HG03575 (cell line): ENCODE measurements at regions not wholly inside any gene's neighbourhood (a gene's known extent, or its start where the extent isn't known, plus 50 kb on each side); places are given as distances from the start of the nearest gene placed in this dataset.
"Not testable (repeated sequence)": the region's sequence is repeated elsewhere in the genome, so short reads cannot be mapped to it uniquely, and the experiment has no call there.

ENCODE experiments used
- ATAC-seq: cut with Tn5 transposase; IDR thresholded peaks from one replicate; pipeline ENCODE4 v1.9.1; 2021; ENCODE audit not compliant: unreplicated experiment, insufficient number of reproducible peaks, low FRiP score; ENCODE audit errors: extremely low read depth

DNA sequence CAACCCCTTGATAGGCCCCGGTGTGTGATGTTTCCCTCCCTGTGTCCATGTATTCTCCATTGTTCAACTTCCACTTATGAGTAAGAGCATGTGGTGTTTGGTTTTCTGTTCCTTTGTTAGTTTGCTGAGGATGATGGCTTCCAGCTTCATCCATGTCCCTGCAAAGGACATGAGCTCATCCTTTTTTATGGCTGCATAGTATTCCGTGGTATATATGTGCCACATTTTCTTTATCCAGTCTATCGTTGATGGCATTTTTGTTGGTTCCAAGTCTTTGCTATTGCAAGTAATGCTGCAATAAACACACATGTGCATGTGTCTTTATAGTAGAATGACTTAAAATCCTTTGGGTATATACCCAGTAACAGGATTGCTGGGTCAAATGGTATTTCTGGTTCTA is 132.3 kb downstream of the CXCL12 start:
- ATAC-seq = not testable (repeated sequence)

DNA sequence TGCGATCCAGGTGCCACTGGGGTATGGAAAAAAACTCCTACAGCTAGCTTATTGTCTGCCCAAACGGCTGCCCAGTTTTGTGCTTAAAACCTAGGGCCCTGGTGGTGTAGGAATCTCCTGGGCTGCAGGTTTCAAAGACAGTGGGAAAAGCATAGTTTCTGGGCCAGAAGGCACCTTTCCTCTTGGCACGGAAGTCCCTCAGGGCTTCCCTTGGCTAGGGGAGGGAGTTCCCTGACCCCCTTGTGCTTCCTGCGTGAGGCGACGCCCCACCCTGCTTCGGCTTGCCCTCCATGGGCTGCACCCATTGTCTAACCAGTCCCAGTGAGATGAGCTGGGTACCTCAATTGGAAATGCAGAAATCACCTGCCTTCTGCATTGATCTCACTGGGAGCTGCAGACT is 135.0 kb downstream of the CXCL12 start:
- not testable (repeated sequence) for ATAC-seq

DNA sequence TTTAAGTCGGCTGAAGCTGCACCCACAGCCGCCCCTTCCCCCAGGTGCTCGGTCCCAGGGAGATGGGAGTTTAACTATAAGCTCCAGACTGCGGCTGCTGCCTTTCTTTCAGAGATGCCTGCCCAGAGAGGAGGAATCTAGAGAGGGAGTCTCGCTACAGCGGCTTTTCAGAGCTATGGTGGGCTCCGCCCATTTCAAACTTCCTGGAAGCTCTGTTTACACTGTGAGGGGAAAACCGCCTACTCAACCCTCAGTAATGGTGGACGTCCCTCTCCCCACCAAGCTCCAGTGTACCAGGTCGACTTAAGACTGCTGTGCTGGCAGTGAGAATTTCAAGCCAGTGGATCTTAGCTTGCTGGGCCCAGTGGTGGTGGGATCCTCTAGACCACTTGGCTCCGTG is 135.4 kb downstream of the CXCL12 start:
- ATAC-seq = no peak

DNA sequence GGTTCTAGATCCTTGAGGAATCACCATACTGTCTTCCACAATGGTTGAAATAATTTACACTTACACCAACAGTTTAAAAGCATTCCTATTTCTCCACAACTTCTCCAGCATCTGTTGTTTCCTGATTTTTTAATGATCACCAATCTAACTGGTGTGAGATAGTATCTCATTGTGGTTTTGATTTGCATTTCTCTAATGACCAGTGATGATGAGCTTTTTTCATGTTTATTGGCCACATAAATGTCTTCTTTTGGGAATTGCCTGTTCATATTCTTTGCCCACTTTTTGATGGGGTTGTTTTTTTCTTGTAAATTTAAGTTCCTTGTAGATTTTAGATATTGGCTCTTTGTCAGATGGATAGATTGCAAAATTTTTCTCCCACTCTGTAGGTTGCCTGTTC is 138.2 kb downstream of the CXCL12 start:
- ATAC-seq = not testable (repeated sequence)

DNA sequence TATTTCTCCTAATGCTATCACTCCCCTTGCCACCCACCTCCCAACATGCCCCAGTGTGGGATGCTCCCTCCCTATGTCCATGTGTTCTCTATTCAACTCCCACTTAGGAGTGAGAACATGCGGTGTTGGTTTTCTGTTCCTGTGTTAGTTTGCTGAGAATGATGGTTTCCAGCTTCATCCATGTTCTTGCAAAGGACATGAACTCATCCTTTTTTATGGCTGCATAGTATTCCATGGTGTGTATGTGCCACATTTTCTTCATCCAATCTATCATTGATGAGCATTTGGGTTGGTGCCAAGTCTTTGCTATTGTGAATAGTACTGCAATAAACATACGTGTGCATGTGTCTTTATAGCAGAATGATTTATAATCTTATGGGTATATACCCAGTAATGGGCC is 138.6 kb downstream of the CXCL12 start:
- not testable (repeated sequence) for ATAC-seq

DNA sequence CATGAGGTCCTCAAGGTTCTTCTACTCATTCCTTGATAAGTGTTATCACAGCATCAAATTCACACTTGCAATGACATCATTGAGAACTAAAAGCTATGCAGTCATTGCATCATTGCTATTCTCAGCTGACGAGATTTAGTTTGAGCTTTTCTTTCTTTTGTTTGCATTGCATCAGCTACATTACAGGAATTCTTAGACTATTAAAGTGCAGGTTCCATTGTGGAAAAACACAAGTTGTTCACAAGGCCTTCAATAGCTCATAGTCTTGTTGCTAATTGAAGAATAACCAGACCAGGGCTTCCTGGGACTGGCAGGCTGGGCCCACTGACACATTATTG is 139.3 kb downstream of the CXCL12 start:
- ATAC-seq = no peak

DNA sequence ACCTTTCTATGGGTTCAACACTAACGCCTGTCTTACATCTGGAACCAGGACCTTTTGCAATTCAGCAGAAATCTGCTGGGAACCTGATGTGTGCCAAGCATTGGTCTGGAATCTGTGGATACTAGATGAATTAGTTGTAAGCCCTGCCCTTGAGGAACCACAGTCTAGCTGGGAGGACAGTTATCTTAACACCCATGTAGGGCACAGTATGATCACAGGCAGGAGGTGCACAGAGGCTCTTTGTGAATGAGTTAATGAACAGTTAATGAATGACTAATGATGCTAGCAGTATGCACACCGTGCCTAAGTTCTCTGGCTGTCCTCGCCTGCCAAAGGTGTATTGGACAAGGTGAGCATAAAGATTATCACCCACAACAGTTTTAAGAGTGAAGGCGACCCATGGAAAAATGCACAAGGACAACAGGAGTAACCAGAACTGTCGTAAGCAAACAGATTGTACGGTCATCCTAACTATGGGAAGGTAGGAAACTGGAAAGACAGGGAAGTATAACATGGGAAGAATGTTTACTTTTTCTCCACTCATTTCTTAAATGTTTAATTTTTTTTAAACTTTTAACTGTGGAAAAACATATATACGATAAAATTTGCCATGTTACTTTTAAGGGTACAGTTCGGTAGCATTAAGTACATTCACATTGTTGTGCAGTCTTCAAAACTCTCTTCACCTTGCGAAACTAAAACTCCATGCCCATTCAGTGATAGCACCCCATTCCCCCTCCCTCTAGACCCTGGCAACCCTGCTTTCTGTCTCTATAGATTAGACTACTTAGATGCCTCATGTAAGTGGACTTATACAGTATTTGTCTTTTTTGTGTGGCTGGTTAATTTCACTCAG is 139.9 kb downstream of the CXCL12 start:
- no peak for ATAC-seq

DNA sequence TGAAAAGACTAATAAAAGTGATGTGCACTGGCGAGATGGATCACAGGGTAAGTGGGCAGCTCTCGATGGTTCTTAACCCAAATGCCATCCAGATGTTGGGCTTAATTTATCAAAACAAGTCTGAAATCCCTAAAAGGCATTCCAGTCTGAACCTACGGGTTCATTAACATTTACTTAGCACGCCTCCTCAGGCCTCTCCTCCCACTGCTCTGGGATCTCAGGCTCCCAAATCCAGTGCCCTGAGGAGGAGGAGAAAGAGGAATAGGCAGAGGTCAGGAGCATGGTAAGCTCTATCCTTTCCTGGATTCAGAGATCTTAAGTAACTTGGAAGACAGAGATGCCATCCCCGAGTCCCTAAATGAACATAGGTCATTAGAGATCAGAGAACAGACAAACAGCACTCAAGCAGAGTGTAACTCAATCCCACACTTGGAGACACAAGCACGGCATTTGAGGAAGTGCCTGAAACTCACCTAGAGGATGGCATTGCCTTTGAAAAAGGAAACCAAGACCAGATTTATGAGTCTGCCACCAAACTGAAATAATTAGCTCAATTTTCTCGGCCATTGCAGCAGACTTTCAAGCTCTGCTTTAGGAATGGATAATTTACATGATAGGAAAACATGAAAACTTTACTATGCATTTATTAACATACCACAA is 140.9 kb downstream of the CXCL12 start:
- no peak for ATAC-seq

DNA sequence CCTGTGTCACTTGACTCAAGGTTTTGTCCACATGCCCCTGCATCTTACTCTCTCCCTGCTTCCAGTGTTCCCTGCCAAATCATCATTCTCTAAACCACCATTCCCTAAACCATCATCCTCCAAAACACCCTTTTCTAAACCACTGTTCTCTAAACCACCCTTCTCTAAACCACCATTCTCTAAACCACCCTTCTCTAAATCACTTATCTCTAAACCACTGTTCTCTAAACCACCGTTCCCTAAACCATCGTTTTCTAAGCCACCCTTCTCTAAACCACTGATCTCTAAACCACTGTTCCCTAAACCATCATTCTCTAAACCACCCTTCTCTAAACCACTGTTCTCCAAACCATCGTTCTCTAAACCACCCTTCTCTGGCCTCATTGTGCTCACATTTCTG is 142.1 kb downstream of the CXCL12 start:
- ATAC-seq = no peak

DNA sequence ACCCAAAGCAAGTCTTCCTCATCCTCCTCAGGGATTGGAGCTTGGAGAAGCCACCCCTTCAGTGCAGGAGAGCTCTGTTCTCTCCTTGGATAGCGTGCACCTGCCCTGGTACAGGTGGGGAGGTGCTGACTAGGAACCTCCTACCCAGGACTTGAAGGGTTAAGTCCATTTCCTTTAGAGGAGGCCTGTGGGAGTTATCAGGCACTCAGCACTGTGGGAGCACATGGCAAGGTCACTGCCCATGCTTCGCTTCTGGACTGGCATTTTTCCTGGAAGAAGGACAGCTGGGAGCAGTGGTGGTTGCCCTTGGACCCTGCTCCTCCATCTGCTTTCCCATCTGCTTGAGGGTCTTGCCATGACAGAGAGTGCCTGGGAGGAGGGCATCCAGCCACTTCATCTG is 142.8 kb downstream of the CXCL12 start:
- ATAC-seq = no peak

DNA sequence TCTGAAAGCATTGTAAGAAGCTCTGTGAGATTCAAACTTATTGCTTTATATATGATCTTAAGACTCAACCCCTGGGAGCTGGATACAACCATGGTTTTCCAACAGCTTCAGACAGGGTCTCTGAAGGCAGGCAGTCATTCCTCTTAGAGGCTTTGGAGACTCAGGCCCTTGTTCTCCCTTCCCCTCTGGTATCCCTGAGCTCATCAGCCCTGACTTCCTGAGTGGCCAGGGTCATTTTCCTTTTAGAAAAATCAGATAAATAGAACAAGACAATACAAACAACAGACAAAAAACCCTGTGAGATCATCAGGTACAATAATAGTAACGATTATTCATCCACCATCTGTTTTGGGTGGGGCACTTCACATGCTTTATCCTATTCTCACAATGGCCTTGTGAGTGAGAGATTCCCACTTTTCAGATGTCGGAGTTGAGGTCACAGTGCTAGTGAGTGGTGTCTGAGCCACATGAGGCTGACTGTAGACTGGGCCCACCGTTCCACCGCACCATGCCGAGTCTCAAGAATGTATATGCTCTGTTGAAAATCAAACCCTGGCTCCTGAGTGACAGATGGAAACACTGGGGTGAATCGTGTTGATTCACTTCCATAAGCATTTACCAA is 144.2 kb downstream of the CXCL12 start:
- no peak for ATAC-seq

DNA sequence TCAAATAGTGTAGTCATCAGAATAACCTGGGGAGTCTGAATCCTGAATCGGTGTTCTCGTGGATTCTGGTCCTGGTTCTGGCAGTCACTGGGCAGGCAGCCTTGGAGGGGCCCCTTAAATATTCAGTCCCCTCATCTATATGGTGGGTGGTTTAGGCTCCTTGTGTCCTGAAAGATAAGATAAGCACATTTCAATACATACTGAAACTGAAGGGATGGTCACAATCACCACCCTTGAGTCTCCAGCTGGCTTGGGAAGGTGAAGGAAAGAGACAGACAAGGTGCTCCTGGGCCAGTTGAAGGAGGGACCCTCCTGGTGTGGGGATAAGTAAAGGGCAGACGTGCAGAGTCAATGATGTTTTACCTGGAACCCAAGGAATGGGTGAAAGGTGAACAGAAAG is 146.7 kb downstream of the CXCL12 start:
- ATAC-seq = no peak

DNA sequence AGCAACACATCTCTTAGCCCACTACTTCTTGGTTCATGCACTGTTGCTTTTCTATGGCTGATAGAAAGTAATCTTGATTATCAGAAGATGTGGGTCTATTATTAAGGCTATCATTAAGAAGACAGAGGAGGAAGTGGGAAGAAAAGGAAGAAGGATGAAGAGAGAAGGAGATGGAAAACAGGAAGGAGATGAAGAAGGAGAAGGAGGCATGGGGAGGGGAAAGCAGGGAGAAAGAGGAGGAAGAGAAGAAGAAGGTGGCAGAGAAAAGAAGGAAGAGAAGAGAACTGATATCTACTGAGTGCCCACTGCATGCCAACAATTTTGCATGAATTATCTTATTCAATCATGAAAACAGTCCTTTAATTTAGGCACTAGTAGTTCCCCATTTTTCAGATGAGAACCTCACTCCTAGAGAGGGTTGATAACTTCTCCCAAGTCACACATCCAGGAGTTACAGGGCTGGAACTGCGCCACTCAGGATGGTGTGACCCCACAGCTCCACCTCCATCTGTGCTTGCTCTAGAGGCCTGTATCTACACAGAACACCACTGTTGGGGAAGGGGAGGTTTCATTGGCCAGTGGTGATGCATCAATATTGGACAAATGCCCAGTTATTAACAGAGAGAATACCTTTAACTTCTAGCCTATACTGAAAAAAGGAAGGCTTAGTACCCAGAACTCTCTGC is 147.4 kb downstream of the CXCL12 start:
- ATAC-seq = no peak

DNA sequence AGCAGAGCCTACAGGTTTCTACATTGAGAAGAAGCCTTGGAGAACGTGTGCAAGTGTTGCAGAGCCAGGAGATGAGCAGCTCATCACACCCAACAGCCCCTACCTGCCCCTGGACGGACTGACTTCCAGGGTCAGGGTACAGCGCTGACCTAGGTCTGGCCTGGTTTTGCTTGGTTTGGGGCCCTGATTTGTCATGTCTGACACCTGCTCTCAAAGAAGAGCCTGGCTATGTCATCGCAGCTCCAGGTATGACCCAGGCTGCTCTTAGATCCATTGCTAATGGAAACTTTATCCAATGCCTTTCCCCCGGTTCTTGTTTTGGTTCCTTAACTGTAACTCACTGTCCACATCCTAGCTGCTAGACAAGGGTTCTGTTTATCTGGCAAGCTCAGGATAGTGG is 149.5 kb downstream of the CXCL12 start:
- no peak for ATAC-seq

DNA sequence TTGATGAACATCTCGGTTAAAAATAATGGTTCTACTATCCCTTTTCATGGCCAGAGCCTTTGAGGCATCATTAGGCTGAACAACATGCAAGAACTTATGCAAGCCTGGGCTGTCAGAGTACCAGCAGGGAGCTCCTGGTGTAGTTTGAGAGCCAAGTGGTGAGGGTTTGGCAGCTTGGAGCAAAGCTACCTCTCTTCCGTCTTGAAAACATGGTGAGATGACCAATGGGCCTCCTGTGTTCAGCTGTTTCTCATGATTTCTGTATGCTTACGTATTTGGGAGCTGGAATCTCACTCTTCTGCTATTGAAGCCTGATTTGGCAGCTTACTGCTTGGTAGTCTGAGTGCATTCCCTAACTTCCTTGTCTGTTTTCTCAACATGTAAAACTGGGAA is 150.4 kb downstream of the CXCL12 start:
- no peak for ATAC-seq

DNA sequence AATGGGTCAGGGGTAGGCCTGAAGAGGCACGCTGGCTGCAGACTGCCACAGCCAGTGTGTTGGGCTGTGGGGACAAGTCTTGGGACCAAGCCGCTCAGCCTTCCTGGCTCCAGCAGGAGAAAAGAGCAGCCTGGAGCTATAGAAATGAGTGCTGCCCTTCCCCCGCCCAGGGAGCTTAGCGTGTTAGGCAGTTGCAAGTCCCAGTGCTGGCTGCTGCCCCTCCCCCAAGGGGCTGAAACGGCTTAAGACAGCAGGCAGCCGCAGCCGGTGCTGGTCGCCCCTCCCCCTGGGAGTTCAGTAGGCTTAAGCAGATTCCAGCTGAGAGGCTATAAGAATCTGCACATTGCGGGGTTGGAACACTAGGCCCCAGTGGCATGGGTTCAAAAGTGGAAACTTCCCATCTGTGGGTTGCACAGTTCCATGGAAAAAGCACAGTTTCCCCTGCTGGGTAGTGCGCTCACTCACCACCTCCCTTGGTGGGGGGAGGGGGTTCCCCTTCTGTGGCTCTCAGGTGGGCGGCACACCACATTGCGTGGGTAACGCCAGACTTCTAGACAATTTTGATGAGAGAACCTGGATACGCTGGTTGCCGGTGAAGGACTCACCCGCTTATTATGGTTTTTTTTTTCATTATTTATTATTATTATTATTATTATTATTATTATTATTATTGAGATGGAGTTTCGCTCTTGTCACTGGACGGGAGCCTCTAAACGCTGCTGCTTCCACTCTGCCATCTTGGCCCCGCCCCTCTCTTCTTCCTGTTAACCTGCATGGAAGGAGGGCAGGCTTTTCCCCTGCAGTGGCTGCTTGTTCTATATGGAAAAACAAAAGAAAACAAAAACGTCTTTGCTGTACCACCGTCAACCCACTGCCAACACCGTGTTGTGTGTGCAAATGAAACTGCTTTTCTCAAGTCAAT is 151.1 kb downstream of the CXCL12 start:
- no peak for ATAC-seq

DNA sequence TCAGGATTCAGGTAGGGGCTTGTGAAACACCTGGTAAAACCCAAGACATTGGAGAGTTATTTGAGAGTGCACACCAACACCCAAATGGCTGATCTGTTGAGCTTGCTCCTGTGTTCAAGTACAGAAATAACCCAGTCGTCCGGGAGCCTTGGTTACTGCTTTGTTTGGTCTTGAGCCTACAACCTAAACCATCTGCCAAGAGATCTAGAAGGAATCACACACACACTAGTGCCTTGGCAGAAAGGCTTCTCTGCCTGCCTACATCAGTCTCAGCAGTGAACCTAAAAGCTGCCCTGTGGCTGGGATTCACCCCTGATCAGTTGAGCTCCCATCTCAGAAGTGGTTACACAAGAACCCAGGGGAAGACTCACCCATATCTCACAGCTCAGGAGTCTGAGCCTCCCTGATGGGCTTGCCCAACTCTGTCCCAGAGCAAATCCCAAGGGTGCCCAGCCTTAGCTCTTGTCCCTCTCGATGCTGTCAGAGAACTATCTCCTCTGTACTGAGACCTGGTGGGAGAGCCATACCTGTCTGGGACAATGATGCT is 167.6 kb downstream of the CXCL12 start:
- ATAC-seq = no peak

DNA sequence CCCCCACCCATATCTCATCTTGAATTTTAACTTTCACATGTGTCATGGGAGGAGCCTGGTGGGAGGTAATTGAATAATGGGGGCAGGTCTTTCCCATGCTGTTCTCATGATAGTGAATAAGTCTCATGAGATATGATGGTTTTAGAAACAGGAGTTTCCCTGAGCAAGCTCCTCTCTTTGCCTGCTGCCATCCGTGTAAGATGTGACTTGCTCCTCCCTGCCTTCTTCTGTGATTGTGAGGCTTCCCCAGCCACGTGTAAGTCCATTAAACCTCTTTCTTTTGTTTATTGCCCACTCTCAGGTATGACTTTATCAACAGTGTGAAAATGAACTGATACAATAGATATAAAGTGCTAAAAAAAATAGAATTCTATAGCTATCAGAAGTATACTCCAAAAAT is 168.8 kb downstream of the CXCL12 start:
- ATAC-seq = no peak

DNA sequence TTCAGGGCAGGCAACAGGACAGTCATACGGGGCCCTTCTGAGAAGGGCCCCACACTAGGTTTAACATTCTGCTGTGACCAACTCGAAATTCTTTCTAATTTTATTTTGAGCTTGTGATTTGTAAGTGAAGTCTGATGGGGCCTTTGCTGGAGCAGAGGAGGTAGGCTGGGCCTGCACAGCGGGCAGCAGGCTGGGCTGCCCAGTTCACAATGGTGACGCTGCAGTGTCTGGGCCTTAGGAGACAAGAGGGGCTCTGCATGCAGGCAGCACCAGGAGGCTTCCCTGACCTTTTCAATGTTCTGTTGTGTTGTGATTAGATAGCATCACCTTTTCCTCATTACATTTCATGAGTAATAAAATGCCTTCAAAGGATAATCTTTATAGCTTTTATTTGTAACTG is 175.1 kb downstream of the CXCL12 start:
- no peak for ATAC-seq
